ENCODE measurements at regions not wholly inside any gene's neighbourhood (a gene's known extent, or its start where the extent isn't known, plus 50 kb on each side); places are given as distances from the start of the nearest gene placed in this dataset.

GRCh38 chr6:71204741-71205140, 83.9 kb upstream of the OGFRL1 start:
- Mint-ChIP-seq H3K27ac (ENCODE audit: unreplicated experiment) (no peak overlapping the region), H3K4me1 (ENCODE audit: low read depth, unreplicated experiment) (peaks cover 9% of the 10 kb centered on the region), H3K36me3 (ENCODE audit: unreplicated experiment) (peaks cover 6% of the 10 kb centered on the region), H3K27me3 (ENCODE audit: unreplicated experiment) (no peaks in the 10 kb centered on the region), H3K9me3 (ENCODE audit: unreplicated experiment) (no peaks in the 10 kb centered on the region), H3K4me3 (ENCODE audit: unreplicated experiment) (no peak overlapping the region)
- DNase-seq = no peak
- no peak for TF ChIP-seq CTCF (IDR thresholded peaks at IDR 0.05; ENCODE audit: partially characterized antibody, unreplicated experiment)

- no peak overlapping the region for H3K27ac Mint-ChIP-seq (ENCODE audit: unreplicated experiment)
- H3K4me1 Mint-ChIP-seq (ENCODE audit: low read depth, unreplicated experiment) = peaks cover 9% of the 10 kb centered on the region
Observed at GRCh38 chr6:71205336-71205956, 83.2 kb upstream of the OGFRL1 start.

GRCh38 chr6:71206089-71206488, 82.5 kb upstream of the OGFRL1 start:
- Mint-ChIP-seq H3K9me3 (ENCODE audit: unreplicated experiment) (no peaks in the 10 kb centered on the region), H3K27me3 (ENCODE audit: unreplicated experiment) (no peaks in the 10 kb centered on the region), H3K4me3 (ENCODE audit: unreplicated experiment) (no peak overlapping the region), H3K27ac (ENCODE audit: unreplicated experiment) (no peak overlapping the region), H3K36me3 (ENCODE audit: unreplicated experiment) (peaks cover 6% of the 10 kb centered on the region), H3K4me1 (ENCODE audit: low read depth, unreplicated experiment) (peaks cover 9% of the 10 kb centered on the region)
- no peak for DNase-seq
- no peak for TF ChIP-seq CTCF (IDR thresholded peaks at IDR 0.05; ENCODE audit: partially characterized antibody, unreplicated experiment)

More at GRCh38 chr6:71205336-71205956, 83.2 kb upstream of the OGFRL1 start:
- peaks cover 6% of the 10 kb centered on the region for H3K36me3 Mint-ChIP-seq (ENCODE audit: unreplicated experiment)
- H3K27me3 Mint-ChIP-seq (ENCODE audit: unreplicated experiment) = no peaks in the 10 kb centered on the region
- H3K4me3 Mint-ChIP-seq (ENCODE audit: unreplicated experiment) = no peak overlapping the region
- H3K9me3 Mint-ChIP-seq (ENCODE audit: unreplicated experiment) = no peaks in the 10 kb centered on the region
- DNase-seq = no peak
- TF ChIP-seq CTCF (IDR thresholded peaks at IDR 0.05; ENCODE audit: partially characterized antibody, unreplicated experiment) = no peak

- Mint-ChIP-seq H3K27me3 (ENCODE audit: unreplicated experiment) (no peaks in the 10 kb centered on the region), H3K36me3 (ENCODE audit: unreplicated experiment) (no peaks in the 10 kb centered on the region), H3K9me3 (ENCODE audit: unreplicated experiment) (no peaks in the 10 kb centered on the region), H3K27ac (ENCODE audit: unreplicated experiment) (no peak overlapping the region), H3K4me3 (ENCODE audit: unreplicated experiment) (no peak overlapping the region), H3K4me1 (ENCODE audit: low read depth, unreplicated experiment) (peaks cover 9% of the 10 kb centered on the region)
- no peak for TF ChIP-seq CTCF (IDR thresholded peaks at IDR 0.05; ENCODE audit: partially characterized antibody, unreplicated experiment)
- no peak for DNase-seq
Observed at GRCh38 chr6:71209206-71209605, 79.4 kb upstream of the OGFRL1 start.

- Mint-ChIP-seq H3K27ac (ENCODE audit: unreplicated experiment) (no peak overlapping the region), H3K9me3 (ENCODE audit: unreplicated experiment) (no peaks in the 10 kb centered on the region), H3K36me3 (ENCODE audit: unreplicated experiment) (no peaks in the 10 kb centered on the region), H3K4me1 (ENCODE audit: low read depth, unreplicated experiment) (peaks cover 9% of the 10 kb centered on the region), H3K4me3 (ENCODE audit: unreplicated experiment) (no peak overlapping the region), H3K27me3 (ENCODE audit: unreplicated experiment) (no peaks in the 10 kb centered on the region)
- no peak for DNase-seq
- no peak for TF ChIP-seq CTCF (IDR thresholded peaks at IDR 0.05; ENCODE audit: partially characterized antibody, unreplicated experiment)
Observed at GRCh38 chr6:71209626-71210025, 79.0 kb upstream of the OGFRL1 start.

Data from glutamatergic neuron (in vitro differentiated cells).